ENCODE measurements at regions not wholly inside any gene's neighbourhood (a gene's known extent, or its start where the extent isn't known, plus 50 kb on each side); places are given as distances from the start of the nearest gene placed in this dataset.
"Not testable (repeated sequence)": the region's sequence is repeated elsewhere in the genome, so short reads cannot be mapped to it uniquely, and the experiment has no call there.

DNA sequence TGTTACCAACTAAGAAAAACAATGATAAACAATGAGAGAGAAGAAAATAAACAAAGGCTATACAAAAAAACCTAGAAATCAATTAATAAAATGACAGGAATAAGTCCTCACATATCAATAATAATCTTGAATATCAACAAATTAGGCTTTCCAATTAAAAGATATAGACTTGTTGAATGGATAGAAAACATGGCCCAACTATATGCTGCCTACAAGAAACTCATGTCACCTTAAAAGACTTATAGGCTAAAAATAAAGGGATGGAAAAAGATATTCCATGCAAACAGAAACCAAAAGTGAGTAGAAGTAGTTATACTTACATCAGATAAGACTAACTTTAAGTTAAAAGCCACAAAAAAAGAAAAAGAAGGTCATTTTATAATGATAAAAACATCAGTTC lies 183.9 kb downstream of the MYRFL start:
- no peak for DNase-seq

DNA sequence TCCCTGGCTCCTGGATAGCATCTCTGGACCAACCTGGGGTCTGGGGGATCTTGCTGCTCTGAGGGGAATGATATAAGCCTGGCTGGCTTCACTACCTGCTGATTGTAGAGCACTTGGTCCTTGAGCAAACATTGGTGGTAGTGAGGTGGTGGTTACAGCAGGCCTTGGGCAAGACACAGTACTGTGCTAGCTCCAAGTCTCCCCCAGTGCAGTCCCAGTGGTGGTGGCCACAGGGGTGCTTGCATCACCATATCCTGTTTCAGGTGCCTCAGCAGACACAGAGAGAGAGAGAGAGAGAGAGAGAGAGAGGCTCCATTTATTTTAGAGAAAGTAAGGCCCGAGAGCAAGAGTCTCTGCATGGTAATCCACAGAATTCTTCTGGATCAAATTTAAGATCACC lies 186.3 kb downstream of the MYRFL start:
- no peak for DNase-seq

DNA sequence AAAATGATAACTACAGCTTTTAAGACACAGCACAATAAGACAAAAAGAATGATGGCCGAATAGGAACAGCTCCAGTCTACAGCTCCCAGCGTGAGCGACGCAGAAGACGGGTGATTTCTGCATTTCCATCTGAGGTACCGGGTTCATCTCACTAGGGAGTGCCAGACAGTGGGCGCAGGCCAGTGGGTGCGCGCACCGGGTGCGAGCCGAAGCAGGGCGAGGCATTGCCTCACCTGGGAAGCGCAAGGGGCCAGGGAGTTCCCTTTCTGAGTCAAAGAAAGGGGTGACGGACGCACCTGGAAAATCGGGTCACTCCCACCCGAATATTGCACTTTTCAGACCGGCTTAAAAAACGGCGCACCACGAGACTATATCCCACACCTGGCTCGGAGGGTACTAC lies 188.0 kb downstream of the MYRFL start:
- not testable (repeated sequence) for DNase-seq

DNA sequence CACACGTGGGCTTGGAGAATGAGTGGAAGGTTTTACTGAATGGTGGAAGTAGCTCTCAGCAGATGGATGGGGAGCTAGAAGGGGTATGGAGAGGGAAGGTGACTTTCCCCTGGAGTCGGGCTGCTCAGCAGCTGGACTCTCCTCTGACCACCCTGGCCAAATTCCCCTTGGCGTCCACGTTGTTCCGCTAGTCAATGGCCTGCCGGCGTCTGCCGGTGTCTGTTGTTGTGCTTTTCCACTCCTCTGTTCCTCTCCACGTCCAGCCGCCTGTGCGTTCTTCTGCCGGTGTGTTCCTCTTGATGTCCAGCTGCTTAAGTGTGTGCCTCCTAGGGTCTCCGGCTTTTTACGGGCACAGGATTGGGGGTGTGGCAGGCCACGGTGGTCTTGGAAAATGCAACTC lies 203.5 kb downstream of the MYRFL start:
- DNase-seq: no peak

DNA sequence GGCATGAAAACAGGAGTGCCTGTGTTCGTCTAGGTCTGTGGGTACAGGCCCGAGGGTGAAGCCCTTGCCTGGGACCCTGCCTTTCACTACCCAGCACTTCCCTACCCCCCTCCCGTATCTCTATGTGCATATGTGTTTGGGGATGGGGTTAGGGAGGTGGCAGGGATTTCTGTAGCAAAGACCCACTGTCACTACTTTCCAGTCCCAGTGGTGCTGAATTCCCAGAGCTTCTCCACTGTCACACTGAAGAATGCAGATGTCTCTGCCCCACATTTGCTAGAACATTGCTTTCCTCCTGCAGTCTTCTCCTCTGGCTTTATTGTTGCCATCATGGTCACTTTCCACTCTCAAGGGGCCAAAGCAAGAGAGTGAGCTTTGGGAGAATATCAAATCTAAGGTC lies 203.9 kb downstream of the MYRFL start:
- DNase-seq: no peak

DNA sequence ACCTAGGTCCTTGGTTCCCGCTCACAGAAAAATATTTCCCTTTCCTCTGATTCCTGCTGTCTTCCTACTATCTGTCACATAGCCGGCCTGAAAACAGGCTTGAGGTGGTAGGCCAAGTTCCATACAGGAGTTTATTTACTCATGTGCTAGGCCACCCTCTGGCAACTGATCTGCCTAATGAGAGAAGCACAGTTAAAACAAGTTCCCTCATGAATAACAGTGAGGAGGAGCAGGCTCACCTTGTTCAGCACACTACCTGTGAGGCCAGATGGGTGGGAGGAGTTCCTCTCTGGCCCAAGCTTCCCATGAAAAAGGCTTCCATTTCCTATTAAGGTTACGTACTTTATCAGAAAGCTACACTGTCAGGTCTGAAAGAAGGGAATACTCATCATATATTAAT lies 206.0 kb downstream of the MYRFL start:
- DNase-seq: no peak

DNA sequence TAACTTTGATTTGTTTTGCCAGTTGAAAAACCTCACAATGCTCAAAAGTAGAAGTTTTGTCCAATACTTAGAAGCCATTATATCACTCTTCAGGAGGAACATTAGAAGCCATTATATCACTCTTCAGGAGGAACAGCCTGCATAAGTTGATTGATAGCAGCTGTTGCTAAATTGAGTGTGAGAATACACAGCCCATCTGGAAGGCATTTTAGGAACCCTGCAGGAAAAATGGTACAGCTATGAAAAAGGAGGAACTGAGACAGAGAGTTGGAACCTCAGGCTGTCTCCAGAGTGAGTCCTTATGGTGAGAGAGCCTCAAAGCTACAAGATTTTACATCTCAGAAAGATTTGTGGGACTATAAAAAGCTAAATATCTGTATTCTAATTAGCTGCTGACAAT lies 207.0 kb downstream of the MYRFL start:
- DNase-seq: peak; percentile 74

DNA sequence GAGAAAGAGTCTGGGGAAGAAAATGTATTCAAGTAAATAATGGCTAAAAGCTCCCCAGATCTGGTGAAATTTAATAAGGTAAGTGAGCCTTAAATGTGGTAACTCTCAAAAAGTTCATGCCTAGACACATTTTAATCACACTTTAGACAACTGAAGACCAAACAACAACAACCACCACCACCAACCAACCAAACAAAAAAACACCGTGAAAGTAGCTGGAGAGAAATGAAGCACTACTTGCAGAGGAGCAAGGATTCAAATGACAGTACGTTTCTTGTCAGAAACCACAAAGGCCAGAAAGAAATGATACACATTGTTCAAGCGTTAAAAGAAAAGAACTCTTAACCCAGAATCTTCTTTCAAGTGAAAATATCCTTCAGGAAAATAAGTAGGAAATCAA lies 208.3 kb downstream of the MYRFL start:
- DNase-seq: no peak

DNA sequence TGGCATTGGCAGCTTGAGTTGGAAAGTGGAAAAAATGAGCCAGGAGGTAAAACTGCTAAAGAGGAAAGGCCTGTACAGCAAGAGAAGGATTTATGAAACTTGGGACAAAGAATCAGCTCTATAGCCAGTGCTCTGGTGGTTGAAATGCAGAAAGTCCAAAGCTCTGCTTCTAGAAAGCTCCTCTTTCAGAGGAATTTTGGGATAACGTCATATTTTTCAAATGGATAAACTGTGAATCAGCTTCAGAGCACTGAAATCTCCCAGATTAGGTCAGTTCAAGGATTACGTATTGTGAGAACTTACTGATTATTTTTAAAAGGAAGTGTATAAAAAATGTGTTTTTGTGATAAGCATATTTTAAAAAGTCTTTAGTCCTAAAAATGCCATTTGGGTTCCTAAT lies 203.1 kb upstream of the CNOT2 start:
- peak; percentile 41 for DNase-seq

DNA sequence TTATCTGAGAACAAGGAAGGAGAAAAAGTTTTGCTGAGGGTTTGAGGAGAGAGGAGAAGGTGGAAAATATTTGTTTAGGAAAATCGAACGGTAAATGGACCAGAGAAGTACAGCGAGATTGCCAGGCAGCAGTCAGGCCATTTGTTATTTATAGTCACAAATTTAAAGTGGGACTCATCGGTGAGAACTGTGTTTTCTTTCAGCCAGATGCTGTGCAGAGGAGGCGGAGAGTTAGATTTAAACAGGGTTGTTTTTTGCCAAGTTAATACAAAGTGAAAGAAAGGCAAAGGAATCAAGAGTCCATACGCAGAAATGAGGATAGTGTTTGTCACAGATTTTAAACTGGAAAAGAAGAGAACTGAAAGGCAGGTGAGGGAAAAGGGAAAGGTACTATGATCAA lies 200.6 kb upstream of the CNOT2 start:
- DNase-seq: peak; percentile 5

DNA sequence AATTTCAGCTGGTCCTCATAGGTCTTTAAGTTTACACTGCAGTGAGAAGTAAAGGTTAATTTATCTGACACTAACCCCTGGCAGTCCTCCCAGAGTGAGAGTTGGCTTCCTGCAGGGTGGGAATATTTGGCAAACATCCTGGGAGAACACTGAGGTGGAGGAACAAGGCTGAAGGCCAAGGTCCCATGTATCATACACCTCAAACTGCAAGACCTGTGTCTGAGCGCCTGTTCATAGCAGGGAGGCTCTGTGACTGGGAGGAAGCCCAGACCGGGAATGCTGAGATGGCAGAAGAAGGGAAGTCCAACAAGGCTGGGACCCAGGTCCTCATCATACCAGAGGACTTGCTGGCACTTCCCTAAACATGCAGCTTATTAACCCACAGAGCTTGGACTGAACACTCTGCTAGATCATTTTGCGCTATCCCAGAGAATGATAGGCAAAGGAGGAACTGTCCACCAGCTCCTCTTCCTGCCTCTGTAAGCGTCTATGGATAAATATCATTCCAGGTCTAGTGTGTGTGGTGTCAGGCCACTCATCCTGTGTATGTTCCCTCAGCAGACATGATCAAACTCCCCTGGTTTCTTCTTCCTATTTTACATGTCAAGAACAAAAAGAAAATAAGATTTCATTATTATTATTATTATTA lies 199.6 kb upstream of the CNOT2 start:
- DNase-seq: peak; percentile 41

DNA sequence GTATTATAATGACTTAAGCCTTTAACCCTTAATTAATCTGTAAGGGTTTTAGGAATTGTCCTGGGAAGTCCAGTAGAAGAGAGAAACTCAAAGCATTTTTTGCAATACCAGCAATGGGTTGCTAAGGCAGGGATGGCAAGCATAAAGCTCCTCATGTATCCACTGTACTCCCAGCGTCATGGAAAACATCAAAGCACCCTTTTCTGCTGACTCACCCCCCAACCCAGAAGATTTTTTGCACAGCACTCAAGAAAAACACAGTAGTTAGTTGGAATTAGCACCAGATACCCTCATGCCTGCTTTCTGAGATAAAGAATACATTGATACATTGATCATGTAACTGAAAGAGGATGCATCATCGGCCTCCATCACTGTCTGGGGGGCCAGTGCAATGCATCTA lies 199.1 kb upstream of the CNOT2 start:
- peak; percentile 64 for DNase-seq

DNA sequence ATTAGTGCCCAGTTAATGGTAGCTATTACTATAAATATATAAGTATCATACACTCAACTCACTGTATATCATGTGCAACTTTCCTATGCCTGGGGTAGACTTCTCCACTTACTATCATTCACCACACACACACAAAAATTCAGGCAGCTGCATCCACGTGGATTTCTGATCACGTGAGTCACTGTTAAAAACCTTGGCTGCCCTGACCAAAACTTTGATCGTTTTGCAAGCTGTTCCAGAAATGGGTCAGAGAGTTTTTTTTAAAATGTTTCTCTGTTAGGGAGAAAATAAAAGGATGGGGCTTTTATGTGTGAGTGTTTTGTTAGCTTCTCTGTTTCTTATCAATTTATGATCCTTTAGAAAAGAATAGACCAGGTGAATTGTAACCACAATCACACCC lies 198.2 kb upstream of the CNOT2 start:
- peak; percentile 83 for DNase-seq

DNA sequence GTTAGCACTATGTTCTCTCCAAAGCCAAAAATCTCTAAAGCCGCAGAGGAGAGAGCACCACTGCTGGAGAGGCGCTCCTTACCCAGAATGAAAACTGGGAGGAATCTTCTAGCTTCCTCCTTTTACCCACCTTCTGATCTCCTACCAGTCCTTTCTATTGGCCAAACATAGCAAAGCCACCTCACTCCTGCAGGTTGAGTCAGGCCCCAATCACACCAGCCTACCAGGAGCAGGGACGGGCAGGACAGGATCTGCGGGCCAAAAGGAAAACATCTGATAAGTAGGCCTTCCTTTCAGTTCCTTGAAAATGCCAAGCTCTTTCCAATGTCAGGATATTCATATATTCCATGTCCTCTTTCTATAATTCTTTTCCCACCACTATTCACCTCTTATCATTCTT lies 197.7 kb upstream of the CNOT2 start:
- no peak for DNase-seq

DNA sequence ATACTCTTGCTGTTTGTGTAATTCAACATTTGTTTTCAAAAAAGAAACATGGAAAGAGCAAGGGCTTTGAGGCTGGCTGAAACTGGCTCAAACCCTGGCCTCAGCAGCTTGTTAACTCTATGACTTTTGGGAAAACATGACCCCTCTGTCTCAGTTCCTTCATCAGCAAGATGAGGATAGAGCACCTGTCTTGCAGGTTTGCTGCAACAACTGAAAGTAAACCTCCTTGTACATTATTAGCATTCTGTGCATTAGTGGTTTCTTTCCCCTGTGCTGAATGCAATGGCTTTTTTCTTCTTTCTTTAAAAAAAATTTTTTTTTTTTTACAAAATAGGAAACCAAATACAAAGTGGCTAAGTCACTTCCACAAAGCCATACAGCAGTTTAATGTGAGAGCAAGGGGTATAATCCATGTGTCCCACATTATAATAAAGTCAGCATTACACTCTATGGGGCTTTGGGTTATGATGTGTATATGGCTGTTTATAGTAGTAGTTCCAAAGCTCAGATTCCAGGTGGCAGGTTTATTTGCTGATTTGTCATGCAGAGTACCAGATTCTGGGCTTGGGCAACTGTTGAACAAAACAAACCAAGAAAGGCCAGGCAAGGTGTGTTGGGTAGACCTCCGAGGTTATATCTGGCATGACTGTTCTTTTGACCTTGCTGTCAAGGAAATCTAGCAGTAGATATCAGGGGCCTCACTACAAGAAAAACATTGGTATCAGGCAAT lies 194.5 kb upstream of the CNOT2 start:
- DNase-seq: no peak

DNA sequence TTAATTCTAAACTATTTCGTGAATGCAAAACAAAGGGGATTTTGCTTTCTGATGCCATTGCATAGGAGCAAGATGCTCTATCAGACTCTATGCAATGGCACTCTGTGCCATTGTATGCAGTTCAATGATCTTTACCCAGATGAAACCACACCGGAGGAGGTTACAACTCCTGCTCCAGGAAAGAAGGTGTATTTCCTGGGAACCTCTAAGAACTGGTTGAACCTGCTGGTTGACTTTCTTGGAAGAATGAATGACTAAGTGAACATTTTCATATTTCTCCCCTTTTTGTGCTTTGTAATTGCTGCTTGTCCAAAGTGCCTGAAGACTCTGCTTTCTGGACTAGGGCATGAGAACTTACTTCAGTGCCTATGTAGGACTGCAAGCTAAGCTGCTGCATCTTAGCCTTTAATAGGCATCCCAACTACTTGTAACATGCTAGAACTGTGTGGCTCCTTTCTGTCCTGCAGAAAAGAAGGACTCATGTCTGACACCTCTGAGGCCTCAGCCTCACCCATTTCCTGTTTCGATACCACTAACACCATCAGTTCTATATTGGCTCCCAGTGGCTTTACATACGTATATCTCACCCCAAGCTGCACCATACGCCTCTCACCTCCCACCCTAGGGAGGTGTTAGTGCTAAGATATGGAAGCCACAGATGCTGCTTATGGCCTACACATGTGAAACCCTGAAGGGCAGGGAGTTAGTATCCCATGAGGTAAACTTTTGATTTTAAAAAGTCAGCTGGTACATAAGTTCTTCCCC lies 193.5 kb upstream of the CNOT2 start:
- DNase-seq: no peak

DNA sequence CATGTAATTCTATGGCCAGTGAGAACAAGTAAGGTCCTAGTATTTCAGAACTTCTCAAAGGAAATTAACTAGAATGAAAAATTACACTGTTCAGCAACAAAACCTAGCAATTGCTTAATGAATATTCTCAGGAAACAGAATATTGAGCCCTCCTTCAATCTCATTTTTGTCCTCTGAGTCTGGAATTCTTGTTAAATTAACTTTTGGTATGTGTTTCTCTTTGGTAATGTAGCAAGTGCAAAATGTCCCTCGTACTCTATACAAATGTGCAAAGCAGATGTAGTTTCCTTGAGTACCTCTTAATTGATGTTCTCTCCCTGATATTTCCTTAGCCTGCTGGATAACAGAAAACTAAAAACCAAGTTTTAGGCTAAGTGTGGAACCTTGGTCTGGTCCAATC lies 190.8 kb upstream of the CNOT2 start:
- DNase-seq: peak; percentile 11

DNA sequence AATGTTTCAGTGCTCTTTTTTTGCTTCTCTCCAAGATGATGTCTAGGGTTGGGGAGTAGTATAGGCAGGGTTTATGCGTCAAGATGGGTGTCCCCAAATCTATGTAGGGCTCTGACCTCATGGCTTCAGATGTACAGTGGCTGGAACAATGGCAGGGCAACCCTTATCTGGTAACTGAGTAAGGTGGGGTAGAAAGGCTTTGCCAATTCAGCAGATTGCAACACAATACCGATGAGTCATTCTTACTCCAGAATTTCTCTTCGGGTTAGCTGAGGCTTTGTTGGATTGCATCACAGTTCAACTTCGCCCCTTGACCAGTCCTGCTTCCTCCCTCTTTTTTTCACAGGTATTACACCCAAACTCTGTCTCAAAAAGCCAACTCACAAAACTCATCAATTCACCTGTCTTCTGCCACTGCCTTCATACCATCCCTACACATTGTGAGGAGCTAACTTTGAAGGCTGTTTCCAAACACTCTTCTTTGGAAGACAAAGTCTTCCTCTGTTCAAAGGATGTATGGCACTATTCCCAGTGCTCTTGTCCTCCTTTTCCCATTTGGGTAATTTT lies 190.2 kb upstream of the CNOT2 start:
- peak; percentile 77 for DNase-seq

DNA sequence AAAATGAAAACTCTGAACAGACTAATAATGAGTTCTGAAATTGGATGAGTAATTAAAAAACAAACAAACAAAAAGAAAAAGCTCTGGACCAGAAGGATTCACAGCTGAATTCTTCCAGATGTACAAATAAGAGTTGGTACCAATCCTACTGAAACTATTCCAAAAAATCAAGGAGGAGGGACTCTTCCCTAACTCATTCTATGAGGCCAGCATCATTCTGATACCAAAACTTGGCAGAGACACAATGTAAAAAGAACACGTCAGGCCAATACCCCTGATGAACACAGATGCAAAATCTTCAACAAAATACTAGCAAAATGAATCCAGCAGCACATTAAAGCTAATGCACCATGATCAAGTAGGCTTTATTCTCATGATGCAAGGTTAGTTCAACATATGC lies 183.9 kb upstream of the CNOT2 start:
- DNase-seq: no peak

DNA sequence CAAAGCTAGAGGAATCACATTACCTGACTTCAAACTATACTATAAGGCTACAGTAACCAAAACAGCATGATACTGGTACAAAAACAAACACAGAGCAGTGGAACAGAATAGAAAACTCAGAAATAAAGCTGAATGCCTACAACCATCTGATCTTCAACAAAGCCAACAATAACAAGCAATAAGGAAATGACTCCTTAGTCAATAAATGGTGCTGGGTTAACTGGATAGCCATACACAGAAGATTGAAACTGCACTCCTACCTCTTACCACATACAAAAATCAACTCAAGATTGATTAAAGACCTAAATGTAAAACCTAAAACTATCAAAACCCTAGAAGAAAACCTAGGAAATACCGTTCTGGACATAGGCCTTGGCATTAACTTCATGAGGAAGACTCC lies 182.6 kb upstream of the CNOT2 start:
- no peak for DNase-seq

DNA sequence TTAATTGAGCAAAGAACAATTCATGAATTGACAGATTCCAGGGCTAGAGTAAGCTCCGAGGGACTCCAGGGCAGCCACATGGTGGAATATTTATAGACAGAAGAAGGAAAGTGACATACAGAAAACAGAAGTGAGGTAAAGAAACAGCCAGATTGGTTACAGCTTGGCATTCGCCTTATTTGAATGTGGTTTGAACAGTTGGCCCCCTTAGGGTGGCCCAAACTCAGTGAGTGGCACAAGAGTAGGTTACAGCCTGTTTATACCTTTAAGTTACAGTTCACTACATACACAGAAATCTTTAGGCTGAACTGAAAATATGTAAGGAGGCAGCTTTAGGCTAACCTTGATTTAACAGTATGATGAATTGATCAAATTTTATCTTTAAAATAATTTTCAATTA lies 174.5 kb upstream of the CNOT2 start:
- DNase-seq: no peak

DNA sequence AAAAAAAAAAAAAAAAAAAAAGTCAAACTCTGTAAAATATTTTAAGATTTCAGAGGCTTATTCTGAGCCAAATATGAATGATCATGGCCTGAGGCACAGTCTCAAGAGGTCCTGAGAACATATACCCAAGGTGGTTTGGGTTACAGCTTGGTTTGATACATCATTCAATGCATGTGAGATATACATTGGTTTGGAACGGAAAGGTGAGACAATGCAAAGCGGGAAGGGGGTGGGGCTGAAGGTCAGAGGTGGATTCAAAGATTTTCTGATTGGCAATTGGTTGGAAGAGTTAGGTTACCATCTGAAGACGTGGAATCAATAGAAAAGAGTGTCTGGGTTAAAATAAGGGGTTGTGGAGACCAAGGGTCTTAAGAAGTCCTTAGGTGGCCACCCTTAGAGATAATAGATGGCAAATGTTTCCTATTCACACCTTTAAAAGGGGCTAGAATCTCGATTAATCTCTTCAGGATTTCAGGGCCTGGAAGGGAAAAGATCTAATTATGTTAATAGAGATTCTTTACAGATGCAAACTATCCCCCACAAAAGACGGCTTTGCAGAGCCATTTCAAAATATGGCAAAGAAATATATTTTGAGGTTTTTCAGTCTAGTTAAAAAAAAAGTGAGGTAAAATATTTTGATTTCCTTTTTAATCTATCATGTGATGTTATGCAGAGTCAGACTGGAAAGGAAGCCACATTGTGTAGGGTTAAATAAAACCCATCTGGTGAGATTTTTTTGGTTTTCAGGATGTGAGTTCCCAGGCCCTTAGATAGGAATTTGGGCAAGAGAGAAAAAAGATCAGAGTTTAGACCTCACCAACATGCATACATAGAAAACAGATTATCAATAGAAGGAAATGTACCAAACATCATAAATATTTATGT lies 173.8 kb upstream of the CNOT2 start:
- peak; percentile 72 for DNase-seq

DNA sequence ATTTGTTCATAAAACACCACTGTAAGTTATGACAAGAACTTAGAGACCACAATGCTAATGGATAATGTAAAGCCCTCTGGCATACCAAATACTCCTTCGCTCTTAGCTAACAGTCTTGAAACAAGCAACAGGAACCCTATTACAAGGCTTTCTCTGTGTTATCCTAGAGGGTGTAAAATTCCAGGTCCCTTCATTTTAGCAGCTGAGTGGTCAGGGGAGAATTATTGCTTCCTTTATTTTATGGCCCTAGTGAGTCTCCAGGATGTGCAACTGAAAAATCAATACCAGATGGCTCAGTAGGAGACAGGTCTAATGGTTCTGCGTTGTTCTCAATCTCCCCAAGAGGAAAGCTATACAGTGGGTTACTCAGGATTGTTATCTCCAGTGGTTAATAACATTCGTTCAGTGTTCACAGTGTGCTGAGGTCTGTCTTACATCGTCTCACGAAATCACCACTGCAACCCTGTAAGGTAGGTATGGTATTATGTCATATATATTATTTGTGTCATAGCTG lies 172.7 kb upstream of the CNOT2 start:
- DNase-seq: peak; percentile 97

All from fibroblast of upper back skin (primary cell).